GM21515 (cell line): ENCODE measurements at regions not wholly inside any gene's neighbourhood (a gene's known extent, or its start where the extent isn't known, plus 50 kb on each side); places are given as distances from the start of the nearest gene placed in this dataset.

Experiments used
- ATAC-seq: cut with Tn5 transposase; IDR thresholded peaks from one replicate; pipeline ENCODE4 v1.9.1; 2021; ENCODE audit not compliant: unreplicated experiment

- no peak for ATAC-seq
Measured at GRCh38 chr5:143730112-143730801, 81.7 kb upstream of the HMHB1 start.

- ATAC-seq: no peak
Measured at GRCh38 chr5:143729334-143729946, 82.5 kb upstream of the HMHB1 start.

GRCh38 chr5:143723159-143723558, 88.8 kb upstream of the HMHB1 start:
- ATAC-seq: no peak

GRCh38 chr5:143721925-143722324, 90.0 kb upstream of the HMHB1 start:
- no peak for ATAC-seq

GRCh38 chr5:143720689-143721088, 91.3 kb upstream of the HMHB1 start:
- ATAC-seq: no peak

GRCh38 chr5:143717400-143717799, 94.6 kb upstream of the HMHB1 start:
- no peak for ATAC-seq

GRCh38 chr5:143716881-143717280, 95.1 kb upstream of the HMHB1 start:
- no peak for ATAC-seq

GRCh38 chr5:143715616-143716015, 96.3 kb upstream of the HMHB1 start:
- no peak for ATAC-seq

GRCh38 chr5:143714629-143715028, 97.3 kb upstream of the HMHB1 start:
- ATAC-seq: peak; percentile 89

- ATAC-seq: no peak
Measured at GRCh38 chr5:143713047-143714003, 98.6 kb upstream of the HMHB1 start.

GRCh38 chr5:143708672-143709071, 103.3 kb upstream of the HMHB1 start:
- no peak for ATAC-seq

- ATAC-seq: no peak
Measured at GRCh38 chr5:143707806-143708205, 104.2 kb upstream of the HMHB1 start.

GRCh38 chr5:143705381-143705780, 106.6 kb upstream of the HMHB1 start:
- ATAC-seq: no peak

- no peak for ATAC-seq
Measured at GRCh38 chr5:143703659-143704058, 108.3 kb upstream of the HMHB1 start.

- no peak for ATAC-seq
Measured at GRCh38 chr5:143701493-143701892, 110.5 kb upstream of the HMHB1 start.

GRCh38 chr5:143700994-143701393, 111.0 kb upstream of the HMHB1 start:
- no peak for ATAC-seq

- ATAC-seq: no peak
Measured at GRCh38 chr5:143699121-143699520, 112.8 kb upstream of the HMHB1 start.

GRCh38 chr5:143698574-143698973, 113.4 kb upstream of the HMHB1 start:
- ATAC-seq: no peak

- no peak for ATAC-seq
Measured at GRCh38 chr5:143696921-143697320, 115.0 kb upstream of the HMHB1 start.

GRCh38 chr5:143695941-143696340, 116.0 kb upstream of the HMHB1 start:
- ATAC-seq: no peak

GRCh38 chr5:143695244-143695864, 116.6 kb upstream of the HMHB1 start:
- ATAC-seq: no peak
